HUDEP-2 (cell line): ENCODE measurements at regions not wholly inside any gene's neighbourhood (a gene's known extent, or its start where the extent isn't known, plus 50 kb on each side); places are given as distances from the start of the nearest gene placed in this dataset.
"Not testable (repeated sequence)": the region's sequence is repeated elsewhere in the genome, so short reads cannot be mapped to it uniquely, and the experiment has no call there.

Source experiments
- DNase-seq, 76 experiments: peaks; one replicate each; lab custom pipeline; 2025; ENCODE audit not compliant: unreplicated experiment in 76 of 76; lab: John Stamatoyannopoulos, UW

- no peak for DNase-seq
Observed at GRCh38 chr6:101011186-101011585, 130.1 kb upstream of the ASCC3 start.

GRCh38 chr6:101013612-101014195 is 132.6 kb upstream of the ASCC3 start:
- no peak for DNase-seq

- DNase-seq, result no peak
Observed at GRCh38 chr6:101015541-101015940, 134.4 kb upstream of the ASCC3 start.

- no peak for DNase-seq
Observed at GRCh38 chr6:101016163-101016562, 135.0 kb upstream of the ASCC3 start.

- no peak for DNase-seq
Observed at GRCh38 chr6:101018157-101018556, 137.0 kb upstream of the ASCC3 start.

GRCh38 chr6:101021504-101021903 is 140.4 kb upstream of the ASCC3 start:
- DNase-seq, result no peak

- DNase-seq, result no peak
Observed at GRCh38 chr6:101042966-101043365, 161.8 kb upstream of the ASCC3 start.

GRCh38 chr6:101058296-101058695 is 177.2 kb upstream of the ASCC3 start:
- no peak for DNase-seq

- no peak for DNase-seq
Observed at GRCh38 chr6:101066481-101066880, 185.4 kb upstream of the ASCC3 start.

GRCh38 chr6:101069191-101069795 is 188.2 kb upstream of the ASCC3 start:
- no peak for DNase-seq

- DNase-seq, result no peak
Observed at GRCh38 chr6:101070044-101070608, 189.0 kb upstream of the ASCC3 start.

- no peak for DNase-seq
Observed at GRCh38 chr6:101077344-101077743, 196.2 kb upstream of the ASCC3 start.

GRCh38 chr6:101079696-101080270 is 198.7 kb upstream of the ASCC3 start:
- no peak for DNase-seq

- DNase-seq, result no peak
Observed at GRCh38 chr6:101080597-101080996, 199.5 kb upstream of the ASCC3 start.

GRCh38 chr6:101083533-101084175 is 202.5 kb upstream of the ASCC3 start:
- no peak for DNase-seq

GRCh38 chr6:101085327-101085726 is 204.2 kb upstream of the ASCC3 start:
- DNase-seq, result no peak

- no peak for DNase-seq
Observed at GRCh38 chr6:101086473-101086872, 205.3 kb upstream of the ASCC3 start.

GRCh38 chr6:101088594-101088993 is 207.5 kb upstream of the ASCC3 start:
- no peak for DNase-seq

GRCh38 chr6:101089640-101090039 is 208.5 kb upstream of the ASCC3 start:
- no peak for DNase-seq

- DNase-seq, result no peak
Observed at GRCh38 chr6:101090281-101090680, 209.2 kb upstream of the ASCC3 start.

- DNase-seq, result not testable (repeated sequence)
Observed at GRCh38 chr6:101098605-101099004, 217.5 kb upstream of the ASCC3 start.

GRCh38 chr6:101102702-101103101 is 221.6 kb upstream of the ASCC3 start:
- no peak for DNase-seq
